ENCODE measurements at regions not wholly inside any gene's neighbourhood (a gene's known extent, or its start where the extent isn't known, plus 50 kb on each side); places are given as distances from the start of the nearest gene placed in this dataset.

GRCh38 chr10:78928330-78928729, 140.4 kb upstream of the ZMIZ1 start:
- TF ChIP-seq CTCF (IDR thresholded peaks at IDR 0.05) (peak in 1 of 4 donors; percentile 6), POLR2A (IDR thresholded peaks at IDR 0.05) (no peak)

Data from right lobe of liver (tissue), 4 donors.